ENCODE measurements at regions not wholly inside any gene's neighbourhood (a gene's known extent, or its start where the extent isn't known, plus 50 kb on each side); places are given as distances from the start of the nearest gene placed in this dataset.

DNA sequence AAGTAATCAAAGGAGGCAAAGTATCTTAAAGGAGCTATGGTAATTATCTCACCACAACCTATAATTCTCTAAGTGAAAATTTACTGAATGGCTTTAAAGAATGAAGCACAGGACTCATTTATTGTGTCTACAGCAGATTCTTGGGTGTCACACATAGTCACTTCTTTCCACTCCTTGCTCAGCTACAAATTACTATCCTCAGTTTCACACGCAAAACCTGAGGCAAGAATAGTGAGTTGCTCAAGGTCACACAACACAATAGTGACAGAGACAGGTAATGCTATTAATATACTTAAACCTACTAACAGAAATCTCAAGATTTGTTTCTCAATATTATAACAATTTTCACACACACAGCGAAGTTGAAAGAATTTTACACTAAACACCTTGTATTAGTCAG, 120.9 kb upstream of the STK32A start:
- no peak for TF ChIP-seq SUZ12 (IDR thresholded peaks at IDR 0.05)
- no peak for TF ChIP-seq SP1 (IDR thresholded peaks at IDR 0.05)
- TF ChIP-seq TARDBP (IDR thresholded peaks at IDR 0.05): no peak
- no peak for TF ChIP-seq FOXK2 (IDR thresholded peaks at IDR 0.05)

Data from HEK293T (cell line).